GM23338 (cell line): ENCODE measurements at regions not wholly inside any gene's neighbourhood (a gene's known extent, or its start where the extent isn't known, plus 50 kb on each side); places are given as distances from the start of the nearest gene placed in this dataset.

ENCODE experiments used
- ATAC-seq: fragments of 200-7000 bp; cut with Tn5 transposase; 3 replicates; pipeline ENCODE4 v1.9.1; 2020
- DNase-seq: peaks from one replicate; pipeline ENCODE4 v3.0.0-alpha.2; 2015; ENCODE audit warnings: low spot score
- H2AFZ ChIP-seq: fragments of 200-600 bp; sonication (generic); 2 replicates; pipeline ENCODE4 v1.8.0; 2016; ENCODE audit warnings: antibody characterized with exemption, mild to moderate bottlenecking, moderate library complexity
- H3F3A ChIP-seq: fragments of 200-600 bp; sonication (generic); replicated peaks from 2 replicates; pipeline ENCODE4 v1.8.0; 2017; ENCODE audit warnings: antibody characterized with exemption, mixed run types, low read depth
- H3K27ac ChIP-seq: fragments of 200-600 bp; sonication (generic); 2 replicates; pipeline ENCODE4 v1.6.1; 2016; ENCODE audit warnings: low read depth
- H3K27me3 ChIP-seq: fragments of 200-600 bp; sonication (generic); 2 replicates; pipeline ENCODE4 v1.8.0; 2016; ENCODE audit warnings: mild to moderate bottlenecking, mixed run types, moderate library complexity; ENCODE audit not compliant: insufficient read depth
- H3K36me3 ChIP-seq: fragments of 200-600 bp; sonication (generic); 2 replicates; pipeline ENCODE4 v1.8.0; 2016; ENCODE audit warnings: mild to moderate bottlenecking; ENCODE audit not compliant: insufficient read depth
- H3K4me1 ChIP-seq: fragments of 200-600 bp; sonication (generic); 2 replicates; pipeline ENCODE4 v1.8.0; 2016; ENCODE audit warnings: mild to moderate bottlenecking, moderate library complexity; ENCODE audit not compliant: insufficient read depth
- H3K4me2 ChIP-seq: fragments of 200-600 bp; sonication (generic); 2 replicates; pipeline ENCODE4 v1.7.1; 2017; ENCODE audit warnings: mixed run types
- H3K4me3 ChIP-seq: fragments of 200-600 bp; sonication (generic); 2 replicates; pipeline ENCODE4 v1.6.1; 2016; ENCODE audit warnings: mixed run types
- H3K79me2 ChIP-seq: fragments of 200-600 bp; sonication (generic); replicated peaks from 2 replicates; pipeline ENCODE4 v1.8.0; 2017; ENCODE audit warnings: mild to moderate bottlenecking; ENCODE audit not compliant: insufficient read depth
- H3K9me2 ChIP-seq: fragments of 200-600 bp; sonication (generic); 2 replicates; pipeline ENCODE4 v1.8.0; 2017; ENCODE audit not compliant: insufficient read depth
- H4K20me1 ChIP-seq: fragments of 200-600 bp; sonication (generic); replicated peaks from 2 replicates; pipeline ENCODE4 v1.8.0; 2017; ENCODE audit warnings: mild to moderate bottlenecking; ENCODE audit not compliant: insufficient read depth
- H3K27ac Mint-ChIP-seq: 2 replicates; pipeline ENCODE4 v1.8.0; 2020; ENCODE audit warnings: inconsistent platforms, mild to moderate bottlenecking, moderate library complexity, mixed read lengths
- H3K27me3 Mint-ChIP-seq: 3 replicates; pipeline ENCODE4 v1.8.0; 2022; ENCODE audit warnings: low read depth, mild to moderate bottlenecking, moderate library complexity, mixed read lengths, inconsistent platforms; ENCODE audit not compliant: insufficient read depth, poor library complexity
- H3K36me3 Mint-ChIP-seq: 3 replicates; pipeline ENCODE4 v1.8.0; 2021; ENCODE audit warnings: low read depth, mild to moderate bottlenecking, inconsistent platforms, moderate library complexity, mixed read lengths
- H3K4me1 Mint-ChIP-seq: 3 replicates; pipeline ENCODE4 v1.8.0; 2020; ENCODE audit warnings: mild to moderate bottlenecking, inconsistent platforms, mixed read lengths
- H3K4me3 Mint-ChIP-seq: 3 replicates; pipeline ENCODE4 v1.8.0; 2021; ENCODE audit warnings: moderate library complexity, mild to moderate bottlenecking, inconsistent platforms, mixed read lengths
- H3K9me3 Mint-ChIP-seq: 3 replicates; pipeline ENCODE4 v1.8.0; 2020; ENCODE audit warnings: moderate library complexity, mild to moderate bottlenecking, inconsistent platforms, mixed read lengths
- CTCF ChIP-seq, 2 experiments: fragments of 200-600 bp in 1 of 2; sonication (generic) in 1 of 2; conservative IDR thresholded peaks; 2 replicates each; pipeline versions ENCODE4 v1.5.1 to v1.6.1; 2016 to 2017; ENCODE audit warnings: antibody characterized with exemption in 2 of 2, low read depth in 2 of 2, mild to moderate bottlenecking in 2 of 2, moderate library complexity in 1 of 2
- EZH2 ChIP-seq: fragments of 200-600 bp; sonication (generic); IDR thresholded peaks from one replicate; pipeline ENCODE4 v1.8.0; 2017; ENCODE audit warnings: antibody characterized with exemption, mild to moderate bottlenecking, low read depth; ENCODE audit not compliant: unreplicated experiment
- JUNB ChIP-seq: IDR thresholded peaks from one replicate; pipeline ENCODE4 v1.6.1; 2016; ENCODE audit warnings: antibody characterized with exemption; ENCODE audit not compliant: unreplicated experiment
- NANOG ChIP-seq: IDR thresholded peaks from 2 replicates; pipeline ENCODE4 v1.6.1; 2016; ENCODE audit warnings: antibody characterized with exemption, borderline replicate concordance
- POLR2AphosphoS5 ChIP-seq: IDR thresholded peaks from 2 replicates; pipeline ENCODE4 v1.6.1; 2016; ENCODE audit warnings: antibody characterized with exemption, low read depth
- REST ChIP-seq: IDR thresholded peaks from one replicate; pipeline ENCODE4 v1.6.1; 2018; ENCODE audit warnings: antibody characterized with exemption; ENCODE audit not compliant: unreplicated experiment
- STAT1 ChIP-seq: IDR thresholded peaks from one replicate; pipeline ENCODE4 v1.6.1; 2016; ENCODE audit warnings: antibody characterized with exemption; ENCODE audit not compliant: unreplicated experiment
- ZNF114 ChIP-seq: fragments of 250-450 bp; sonication (Bioruptor Pico); IDR thresholded peaks from 2 replicates; pipeline ENCODE4 v1.5.0; 2020; ENCODE audit warnings: mild to moderate bottlenecking, moderate library complexity
- ZNF331 ChIP-seq: fragments of 250-450 bp; sonication (Bioruptor Pico); IDR thresholded peaks from 2 replicates; pipeline ENCODE4 v1.5.0; 2020; ENCODE audit warnings: low read depth, mild to moderate bottlenecking, moderate library complexity
- ZNF462 ChIP-seq: fragments of 250-450 bp; sonication (Bioruptor Pico); IDR thresholded peaks from 2 replicates; pipeline ENCODE4 v1.5.0; 2020; ENCODE audit warnings: mild to moderate bottlenecking, moderate library complexity

GRCh38 chrY:20042993-20043392 is 298.5 kb upstream of the KDM5D start:
- ATAC-seq (no peak), DNase-seq (no peak)
- no peak overlapping the region for H3K4me3 Mint-ChIP-seq
- no peak for TF ChIP-seq STAT1
- no peak for TF ChIP-seq ZNF114 (CRISPR knock-in tag)
- no peak for TF ChIP-seq POLR2AphosphoS5
- no peak for TF ChIP-seq NANOG
- no peak for TF ChIP-seq REST
- no peak for TF ChIP-seq ZNF331 (CRISPR knock-in tag)
- TF ChIP-seq JUNB: no peak
- TF ChIP-seq ZNF462 (CRISPR knock-in tag): no peak
- no peak for TF ChIP-seq EZH2
- no peak for TF ChIP-seq CTCF (conservative IDR thresholded peaks at IDR 0.05; ENCODE audit: low read depth in 2 of 2)
- no peaks in the 10 kb centered on the region for H3K9me2 ChIP-seq
- H3K4me1 Mint-ChIP-seq: no peaks in the 10 kb centered on the region
- no peak overlapping the region for H3K27ac ChIP-seq
- no peaks in the 10 kb centered on the region for H3K27me3 Mint-ChIP-seq
- H3K79me2 ChIP-seq: no peaks in the 10 kb centered on the region
- H3K4me1 ChIP-seq: no peaks in the 10 kb centered on the region
- no peak overlapping the region for H2AFZ ChIP-seq
- no peaks in the 10 kb centered on the region for H3K36me3 Mint-ChIP-seq
- H3K27ac Mint-ChIP-seq: no peak overlapping the region
- H3K4me3 ChIP-seq: no peak overlapping the region
- H3F3A ChIP-seq: no peaks in the 10 kb centered on the region
- H3K4me2 ChIP-seq: no peak overlapping the region
- no peaks in the 10 kb centered on the region for H3K27me3 ChIP-seq
- no peaks in the 10 kb centered on the region for H4K20me1 ChIP-seq
- H3K9me3 Mint-ChIP-seq: peaks cover 65% of the 10 kb centered on the region
- H3K36me3 ChIP-seq: no peaks in the 10 kb centered on the region
